KMS-11 (cell line): ENCODE measurements at regions not wholly inside any gene's neighbourhood (a gene's known extent, or its start where the extent isn't known, plus 50 kb on each side); places are given as distances from the start of the nearest gene placed in this dataset.
"Not testable (repeated sequence)": the region's sequence is repeated elsewhere in the genome, so short reads cannot be mapped to it uniquely, and the experiment has no call there.

Experiments
- H2AFZ ChIP-seq: fragments of 200-600 bp; sonication (generic); 2 replicates; pipeline ENCODE4 v1.6.1; 2016; ENCODE audit warnings: antibody characterized with exemption, mixed run types, low read depth
- H3K27ac ChIP-seq: fragments of 200-600 bp; sonication (generic); 2 replicates; pipeline ENCODE4 v1.6.1; 2016; ENCODE audit warnings: mild to moderate bottlenecking, mixed run types
- H3K27me3 ChIP-seq: fragments of 200-600 bp; sonication (generic); 2 replicates; pipeline ENCODE4 v1.6.1; 2017; ENCODE audit warnings: mild to moderate bottlenecking, low read depth, mixed run types, moderate library complexity; ENCODE audit not compliant: insufficient read depth
- H3K36me3 ChIP-seq: fragments of 200-600 bp; sonication (generic); 2 replicates; pipeline ENCODE4 v1.6.1; 2017; ENCODE audit warnings: mild to moderate bottlenecking, mixed run types; ENCODE audit not compliant: insufficient read depth
- H3K4me1 ChIP-seq: fragments of 200-600 bp; sonication (generic); 2 replicates; pipeline ENCODE4 v1.6.1; 2016; ENCODE audit warnings: mild to moderate bottlenecking, low read depth, mixed run types; ENCODE audit not compliant: poor library complexity, severe bottlenecking
- H3K4me2 ChIP-seq: fragments of 200-600 bp; sonication (generic); 2 replicates; pipeline ENCODE4 v1.7.0; 2016; ENCODE audit warnings: mild to moderate bottlenecking, mixed run types
- H3K4me3 ChIP-seq: fragments of 200-600 bp; sonication (generic); IDR thresholded peaks from 2 replicates; pipeline ENCODE4 v1.6.1; 2017; ENCODE audit warnings: low read depth, low read length, mixed read lengths; ENCODE audit not compliant: insufficient read depth
- H3K79me2 ChIP-seq: fragments of 200-600 bp; sonication (generic); 2 replicates; pipeline ENCODE4 v1.6.1; 2016; ENCODE audit warnings: low read depth, mixed run types; ENCODE audit not compliant: insufficient read depth
- H3K9ac ChIP-seq: fragments of 200-600 bp; sonication (generic); 2 replicates; pipeline ENCODE4 v1.6.1; 2016; ENCODE audit warnings: mild to moderate bottlenecking, mixed run types
- H4K20me1 ChIP-seq: fragments of 200-600 bp; sonication (generic); 2 replicates; pipeline ENCODE4 v1.6.1; 2016; ENCODE audit warnings: mild to moderate bottlenecking, mixed run types; ENCODE audit not compliant: insufficient read depth
- TF ChIP-seq, protein P1 (sequence below): fragments of 200-600 bp; sonication (generic); conservative IDR thresholded peaks from 2 replicates; pipeline ENCODE4 v1.6.1; 2017; ENCODE audit warnings: low read depth, mild to moderate bottlenecking, antibody characterized with exemption, low read length, moderate library complexity, mixed read lengths

DNA sequence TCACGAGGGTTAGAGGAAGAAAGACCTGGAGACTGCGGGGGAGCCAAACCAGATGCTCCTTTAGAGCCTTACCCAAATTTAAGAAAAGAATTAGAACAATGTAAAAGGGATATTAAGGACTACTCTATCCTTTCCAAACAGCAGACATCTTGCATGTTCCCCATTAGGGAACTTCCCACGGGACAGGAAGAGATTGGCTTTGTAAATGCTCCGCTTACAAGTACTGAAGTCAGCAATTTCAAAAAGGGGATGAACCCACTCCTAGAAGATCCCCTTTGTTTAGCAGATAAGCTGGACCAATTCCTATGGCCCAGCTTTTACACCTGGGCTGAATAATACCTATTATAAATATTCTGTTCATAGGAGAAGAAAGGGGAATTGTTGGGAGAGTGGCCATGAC is 74.2 kb downstream of the APOBEC1 start:
- no peaks in the 10 kb centered on the region for H3K27me3 ChIP-seq
- no peak overlapping the region for H2AFZ ChIP-seq
- H3K27ac ChIP-seq, result no peak overlapping the region
- H3K9ac ChIP-seq, result no peak overlapping the region
- H3K4me1 ChIP-seq, result no peaks in the 10 kb centered on the region
- H3K4me2 ChIP-seq, result no peak overlapping the region
- TF ChIP-seq, protein P1, sequence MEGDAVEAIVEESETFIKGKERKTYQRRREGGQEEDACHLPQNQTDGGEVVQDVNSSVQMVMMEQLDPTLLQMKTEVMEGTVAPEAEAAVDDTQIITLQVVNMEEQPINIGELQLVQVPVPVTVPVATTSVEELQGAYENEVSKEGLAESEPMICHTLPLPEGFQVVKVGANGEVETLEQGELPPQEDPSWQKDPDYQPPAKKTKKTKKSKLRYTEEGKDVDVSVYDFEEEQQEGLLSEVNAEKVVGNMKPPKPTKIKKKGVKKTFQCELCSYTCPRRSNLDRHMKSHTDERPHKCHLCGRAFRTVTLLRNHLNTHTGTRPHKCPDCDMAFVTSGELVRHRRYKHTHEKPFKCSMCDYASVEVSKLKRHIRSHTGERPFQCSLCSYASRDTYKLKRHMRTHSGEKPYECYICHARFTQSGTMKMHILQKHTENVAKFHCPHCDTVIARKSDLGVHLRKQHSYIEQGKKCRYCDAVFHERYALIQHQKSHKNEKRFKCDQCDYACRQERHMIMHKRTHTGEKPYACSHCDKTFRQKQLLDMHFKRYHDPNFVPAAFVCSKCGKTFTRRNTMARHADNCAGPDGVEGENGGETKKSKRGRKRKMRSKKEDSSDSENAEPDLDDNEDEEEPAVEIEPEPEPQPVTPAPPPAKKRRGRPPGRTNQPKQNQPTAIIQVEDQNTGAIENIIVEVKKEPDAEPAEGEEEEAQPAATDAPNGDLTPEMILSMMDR, result no peak
- H3K79me2 ChIP-seq, result no peaks in the 10 kb centered on the region
- H4K20me1 ChIP-seq, result no peaks in the 10 kb centered on the region
- no peaks in the 10 kb centered on the region for H3K36me3 ChIP-seq
- no peak overlapping the region for H3K4me3 ChIP-seq

DNA sequence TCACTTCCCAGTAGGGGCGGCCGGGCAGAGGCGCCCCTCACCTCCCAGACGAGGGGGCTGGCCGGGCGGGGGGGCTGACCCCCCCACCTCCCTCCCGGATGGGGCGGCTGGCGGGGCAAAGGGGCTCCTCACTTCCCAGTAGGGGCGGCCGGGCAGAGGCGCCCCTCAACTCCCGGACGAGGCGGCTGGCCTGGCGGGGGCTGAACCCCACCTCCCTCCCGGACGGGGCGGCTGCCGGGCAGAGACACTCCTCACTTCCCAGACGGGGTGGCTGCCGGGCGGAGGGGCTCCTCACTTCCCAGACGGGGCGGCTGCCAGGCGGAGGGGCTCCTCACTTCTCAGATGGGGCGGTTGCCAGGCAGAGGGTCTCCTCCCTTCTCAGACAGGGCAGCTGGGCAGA is 75.6 kb downstream of the APOBEC1 start:
- not testable (repeated sequence) for H3K27me3 ChIP-seq, H3K4me2 ChIP-seq, H3K9ac ChIP-seq, H3K4me3 ChIP-seq, H3K79me2 ChIP-seq, H3K4me1 ChIP-seq, H4K20me1 ChIP-seq, H3K27ac ChIP-seq, H3K36me3 ChIP-seq, H2AFZ ChIP-seq

DNA sequence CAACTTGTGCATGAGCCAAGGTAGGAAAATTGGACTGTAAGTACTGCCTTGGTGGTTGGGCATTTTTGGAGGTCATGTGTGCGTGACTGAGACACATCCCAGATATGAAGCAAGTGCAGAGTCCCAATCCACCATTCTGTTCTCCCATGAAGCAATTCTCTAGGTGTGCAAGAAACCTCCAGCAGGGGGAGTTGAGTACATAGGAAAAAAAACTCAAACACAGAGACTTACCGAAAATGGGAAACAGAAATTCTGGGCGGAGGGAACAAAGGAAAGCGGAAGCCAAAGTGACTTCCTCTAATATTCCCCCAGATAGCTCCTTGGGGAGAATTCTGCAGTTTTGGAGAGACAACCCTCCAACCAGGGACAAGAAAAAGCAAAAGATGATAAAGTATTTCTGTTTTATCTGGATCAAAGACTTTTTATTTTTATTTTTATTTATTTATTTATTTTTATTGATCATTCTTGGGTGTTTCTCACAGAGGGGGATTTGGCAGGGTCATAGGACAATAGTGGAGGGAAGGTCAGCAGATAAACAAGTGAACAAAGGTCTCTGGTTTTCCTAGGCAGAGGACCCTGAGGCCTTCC is 76.9 kb downstream of the APOBEC1 start:
- TF ChIP-seq, protein P1, result peak; percentile 78
- not testable (repeated sequence) for H3K79me2 ChIP-seq, H3K36me3 ChIP-seq, H3K9ac ChIP-seq, H3K27ac ChIP-seq, H3K4me3 ChIP-seq, H3K27me3 ChIP-seq, H3K4me1 ChIP-seq, H4K20me1 ChIP-seq
- peak overlapping the region; percentile 67 for H2AFZ ChIP-seq
- H3K4me2 ChIP-seq, result peak overlapping the region; percentile 17

DNA sequence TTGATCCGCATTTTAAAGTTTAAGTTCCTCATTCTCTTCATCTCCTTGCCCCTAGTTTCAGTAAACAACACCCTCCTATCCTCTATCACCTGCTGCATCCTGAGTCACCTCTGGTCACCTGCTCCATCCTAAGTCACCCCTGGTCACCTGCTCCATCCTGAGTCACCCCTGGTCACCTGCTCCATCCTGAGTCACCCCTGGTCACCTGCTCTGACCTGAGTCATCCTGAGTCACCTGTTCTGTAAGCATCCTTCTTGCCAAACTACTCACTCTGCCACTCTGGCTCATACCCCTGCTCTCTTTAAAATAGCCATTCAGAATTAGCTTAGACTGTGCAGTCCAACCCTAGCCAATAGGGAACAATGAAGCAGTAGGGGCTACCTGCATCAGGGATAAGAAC is 80.6 kb upstream of the CD163 start:
- H3K36me3 ChIP-seq, H3K4me3 ChIP-seq, H3K79me2 ChIP-seq, H3K4me1 ChIP-seq, H3K27me3 ChIP-seq, H3K27ac ChIP-seq, H3K9ac ChIP-seq, H4K20me1 ChIP-seq, H2AFZ ChIP-seq, H3K4me2 ChIP-seq: not testable (repeated sequence)

DNA sequence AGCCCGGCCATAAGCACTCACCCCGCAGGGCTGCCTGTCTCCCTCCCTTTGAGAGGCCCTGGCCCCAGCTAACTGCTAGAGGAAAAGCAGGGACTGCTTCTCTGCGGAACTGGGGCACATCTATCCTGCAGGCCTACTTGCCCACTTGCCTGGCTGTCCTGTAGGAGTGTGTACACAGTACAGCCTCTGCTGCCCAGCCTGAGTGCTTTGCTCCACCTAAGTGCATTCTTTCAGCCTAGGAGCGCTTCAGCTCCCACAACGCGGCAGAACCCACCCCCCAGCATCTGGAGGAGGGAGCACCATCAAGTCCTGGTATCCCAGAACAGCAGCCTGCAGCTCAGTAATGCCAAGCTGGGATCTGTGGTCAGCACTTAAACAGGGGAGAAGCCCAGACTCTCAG is 79.9 kb upstream of the CD163 start:
- Histone ChIP-seq H3K9ac (no peak overlapping the region), H3K27ac (no peak overlapping the region), H3K27me3 (no peaks in the 10 kb centered on the region), H3K79me2 (no peaks in the 10 kb centered on the region), H3K4me1 (no peaks in the 10 kb centered on the region), H2AFZ (no peak overlapping the region), H3K36me3 (no peaks in the 10 kb centered on the region), H4K20me1 (no peaks in the 10 kb centered on the region), H3K4me3 (no peak overlapping the region), H3K4me2 (no peak overlapping the region)
- TF ChIP-seq, protein P1, result no peak
